ENCODE measurements at regions not wholly inside any gene's neighbourhood (a gene's known extent, or its start where the extent isn't known, plus 50 kb on each side); places are given as distances from the start of the nearest gene placed in this dataset.
A peak's percentile ranks its signal among the peaks of the same experiment; 100 is the strongest.

- no peak for DNase-seq
Measured at GRCh38 chr3:148583793-148584192, 113.9 kb upstream of the AGTR1 start.

- no peak for DNase-seq
Measured at GRCh38 chr3:148584438-148584837, 113.3 kb upstream of the AGTR1 start.

DNA sequence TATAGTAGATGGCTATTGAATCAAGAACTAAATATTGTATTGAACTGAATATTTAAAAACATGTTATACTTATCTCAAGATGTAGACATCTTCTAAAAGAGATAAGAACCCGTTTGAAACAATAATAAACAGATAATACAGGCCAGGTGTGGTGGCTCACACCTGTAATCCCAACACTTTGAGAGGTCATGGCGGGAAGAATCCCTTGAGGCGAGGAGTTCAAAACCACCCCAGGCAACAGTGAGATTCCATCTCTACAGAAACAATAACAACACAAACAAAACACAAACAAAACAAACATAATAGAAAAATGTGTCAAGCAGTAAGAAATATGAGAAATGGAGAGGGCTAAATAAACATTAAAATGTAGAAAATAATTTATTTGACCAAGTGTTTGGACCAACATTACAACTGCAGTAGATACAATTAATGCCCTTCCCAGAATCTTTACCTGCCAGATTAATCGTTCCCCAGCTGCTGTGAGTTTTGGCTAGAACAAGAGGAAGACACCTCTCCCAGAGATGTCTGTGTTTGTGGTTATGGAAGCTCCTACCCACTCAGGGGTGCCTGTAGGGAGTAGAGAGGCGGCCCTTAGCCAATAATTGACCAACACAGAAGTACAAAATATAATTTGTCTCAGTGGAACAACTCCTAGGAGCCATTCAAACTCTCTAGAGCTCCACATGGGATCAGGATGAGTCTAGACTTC lies 111.9 kb upstream of the AGTR1 start:
- no peak for DNase-seq

GRCh38 chr3:148588291-148588690 lies 109.4 kb upstream of the AGTR1 start:
- no peak for DNase-seq

DNA sequence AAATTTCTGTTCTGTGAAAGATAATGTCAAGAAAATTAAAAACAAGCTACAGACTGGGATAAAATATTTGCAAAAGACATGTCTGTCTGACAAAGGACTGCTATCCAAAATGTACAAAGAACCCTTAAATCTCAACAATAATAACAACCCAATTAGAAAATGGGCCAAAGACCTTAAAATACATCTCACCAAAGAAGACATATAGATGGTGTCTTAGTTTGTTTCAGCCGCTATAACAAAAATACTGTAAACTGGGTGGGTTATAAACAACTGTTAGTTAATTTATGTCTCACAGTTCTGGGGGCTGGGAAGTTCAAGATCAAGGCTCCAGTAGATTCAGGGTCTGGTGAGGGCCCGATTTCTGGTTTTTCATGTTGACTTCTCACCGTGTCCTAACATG lies 106.2 kb upstream of the AGTR1 start:
- DNase-seq = no peak

DNA sequence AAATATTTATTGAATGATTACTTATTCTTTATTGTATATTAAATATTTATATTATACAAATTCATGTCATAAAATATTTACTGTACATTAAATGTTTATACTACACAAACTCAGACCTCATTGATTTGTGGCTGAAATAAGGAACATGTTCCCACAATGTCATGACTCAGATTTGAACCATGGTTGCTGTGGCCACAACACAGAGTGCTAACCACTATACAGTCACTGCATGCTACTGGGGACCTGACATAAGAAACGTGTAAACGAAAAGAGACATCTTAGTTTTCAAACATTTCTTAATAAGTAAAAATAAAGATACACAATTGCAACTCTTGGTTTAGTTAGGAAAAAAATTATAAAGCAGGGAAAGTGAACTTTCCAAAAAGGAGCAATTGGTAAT lies 99.1 kb upstream of the AGTR1 start:
- DNase-seq = no peak

- no peak for DNase-seq
Measured at GRCh38 chr3:148599481-148599880, 98.2 kb upstream of the AGTR1 start.

DNA sequence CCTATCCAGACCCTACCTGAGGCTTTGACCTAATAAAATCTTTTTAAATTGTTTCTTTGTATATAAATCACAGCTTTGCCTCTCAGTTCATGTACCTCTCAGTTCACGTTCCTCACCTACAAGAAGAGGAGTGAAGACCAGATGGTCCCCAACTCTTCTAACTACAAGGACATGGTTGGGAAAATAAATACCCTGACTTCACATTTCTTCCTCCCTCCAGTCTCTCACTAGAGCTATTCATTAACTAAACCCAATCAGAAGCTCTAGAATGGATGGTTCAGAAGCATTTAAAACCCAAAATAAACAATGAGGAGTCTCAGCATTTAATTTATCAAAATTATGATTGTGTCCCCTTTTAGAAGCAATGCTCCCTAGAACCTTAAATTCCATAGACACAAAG lies 97.3 kb upstream of the AGTR1 start:
- DNase-seq = no peak

DNA sequence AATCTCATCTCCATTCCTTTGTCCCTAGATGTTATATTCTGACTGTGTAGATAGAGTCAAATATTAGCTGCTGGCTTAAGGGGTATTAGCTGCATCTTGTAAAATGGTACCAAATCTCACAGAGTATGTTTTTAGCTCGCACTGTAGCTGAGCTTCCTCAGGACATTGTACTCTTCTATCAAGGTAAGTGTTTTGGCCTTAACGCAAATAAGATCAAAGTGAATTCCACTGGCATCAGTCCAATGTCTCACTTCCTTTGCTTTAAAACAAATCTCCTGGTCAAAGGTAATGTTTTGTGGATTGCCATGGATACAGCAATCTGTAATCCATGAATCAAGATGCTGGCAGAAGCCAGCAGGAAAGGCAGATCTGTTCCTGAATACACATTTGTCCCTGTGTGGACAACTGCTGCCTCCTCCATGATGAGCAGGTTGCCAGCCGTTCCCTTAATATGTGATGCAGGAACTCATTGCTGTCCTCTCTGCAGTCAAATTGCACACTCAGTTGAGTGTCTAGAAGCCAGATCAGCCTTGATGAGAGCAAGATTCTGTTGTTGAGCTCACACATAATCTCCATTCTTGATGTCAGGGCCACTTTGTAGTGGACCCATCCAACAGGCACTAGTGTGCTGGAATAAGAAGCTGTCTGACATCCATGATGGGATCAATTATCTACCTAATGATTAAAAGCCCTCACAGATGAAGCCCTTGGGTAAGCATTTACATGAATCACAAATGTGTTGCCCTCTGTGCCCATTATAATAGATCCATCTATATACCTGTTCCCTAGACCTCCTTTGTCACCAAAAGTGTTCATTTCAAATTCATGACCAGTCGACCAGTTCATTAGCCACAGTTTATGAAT lies 96.6 kb upstream of the AGTR1 start:
- peak; percentile 68 for DNase-seq

DNA sequence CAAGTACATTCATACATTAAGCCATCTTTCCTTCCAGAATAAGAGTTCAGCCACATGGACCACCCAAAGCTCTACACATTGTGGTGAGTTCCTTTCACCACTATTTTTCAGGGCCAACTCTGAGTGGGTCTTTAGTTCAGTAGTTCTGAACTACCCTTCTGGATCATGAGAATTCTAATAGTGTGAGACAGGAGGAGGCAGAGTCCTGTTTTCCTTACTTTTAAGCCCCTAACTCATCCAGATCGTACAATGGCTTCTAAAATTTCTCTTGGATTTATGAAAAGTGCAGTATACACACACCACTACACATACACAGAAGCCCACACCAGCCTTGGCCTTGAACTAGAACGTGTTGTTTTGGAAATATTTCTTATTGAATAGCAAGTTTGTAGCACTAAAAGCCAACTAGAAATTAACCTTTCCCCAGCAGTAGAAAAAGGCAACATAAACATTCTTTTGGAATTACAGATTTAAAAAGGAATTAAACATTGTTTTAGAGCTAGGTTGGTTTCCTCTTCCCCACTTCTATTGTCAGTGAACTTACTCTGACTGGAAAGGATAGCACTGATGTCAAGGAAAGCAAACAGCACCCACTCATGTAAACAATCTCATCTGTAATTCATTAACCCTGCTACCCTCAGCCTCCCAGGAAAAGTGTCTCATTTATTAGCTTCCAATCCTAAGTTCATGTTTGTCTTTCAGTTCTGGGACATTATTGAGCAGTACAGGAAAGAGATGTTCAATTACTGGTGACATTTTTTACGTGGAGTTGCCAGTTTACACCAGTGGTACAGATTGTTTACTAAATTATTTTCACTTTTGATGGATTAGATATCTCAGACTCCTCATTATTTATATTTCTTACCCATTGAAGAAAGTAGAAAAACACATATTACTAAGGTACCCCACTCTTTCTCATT lies 95.7 kb upstream of the AGTR1 start:
- DNase-seq = peak; percentile 24

DNA sequence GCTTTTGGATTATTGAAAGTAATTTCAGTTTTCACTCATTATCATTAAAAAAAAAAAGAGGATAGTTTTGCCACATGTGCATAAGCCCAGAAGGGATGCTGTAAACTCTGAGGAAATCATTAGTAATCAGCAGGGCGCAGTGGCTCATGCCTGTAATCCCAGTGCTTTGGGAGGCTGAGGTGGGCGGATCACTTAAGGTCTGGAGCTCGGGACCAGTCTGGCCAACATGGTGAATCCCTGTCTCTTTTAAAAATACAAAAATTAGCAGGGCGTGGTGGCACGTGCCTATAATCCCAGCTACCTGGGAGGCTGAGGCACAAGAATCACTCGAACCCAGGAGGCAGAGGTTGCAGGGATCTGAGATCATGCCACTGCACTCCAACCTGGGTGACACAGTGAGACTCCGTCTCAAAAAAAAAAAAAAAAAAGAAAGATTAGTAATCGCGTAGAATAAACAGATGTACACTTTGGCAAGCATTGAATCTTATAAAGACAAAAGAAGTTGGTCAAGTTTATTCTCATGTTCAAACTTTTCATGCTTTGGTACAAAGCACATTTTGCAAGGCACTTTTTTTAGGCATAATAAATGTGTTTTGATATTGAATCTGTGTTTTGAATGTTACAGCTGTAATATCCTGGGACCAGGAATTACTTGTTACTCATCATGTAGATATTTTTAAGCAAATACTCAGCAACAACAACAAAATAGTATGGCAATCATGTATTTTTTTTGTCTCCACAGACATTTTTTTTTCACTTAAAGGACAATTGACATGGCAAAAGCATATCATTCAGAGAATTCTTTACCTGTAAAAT lies 93.2 kb upstream of the AGTR1 start:
- no peak for DNase-seq

- no peak for DNase-seq
Measured at GRCh38 chr3:148605521-148605920, 92.2 kb upstream of the AGTR1 start.

DNA sequence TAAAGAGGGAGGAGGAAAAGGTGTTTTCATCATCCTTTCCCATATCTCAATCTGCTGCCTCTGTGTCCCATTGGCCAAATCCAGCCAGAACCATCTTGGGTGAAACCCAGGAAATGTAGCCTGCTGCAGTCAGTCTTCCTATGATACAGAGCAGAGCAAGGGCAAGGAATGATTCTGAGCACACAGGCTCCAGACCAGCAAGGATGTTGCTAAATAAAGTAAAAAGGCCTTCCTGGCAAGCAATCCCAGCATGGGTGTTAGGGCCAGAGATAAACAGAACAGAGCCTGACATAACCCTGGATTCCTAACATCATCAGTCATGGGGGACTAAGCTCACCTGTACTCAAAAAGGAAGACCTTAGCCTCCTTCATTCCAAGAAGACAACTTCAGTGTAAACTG lies 90.7 kb upstream of the AGTR1 start:
- no peak for DNase-seq

GRCh38 chr3:148607491-148607890 lies 90.2 kb upstream of the AGTR1 start:
- no peak for DNase-seq

- no peak for DNase-seq
Measured at GRCh38 chr3:148612278-148612677, 85.4 kb upstream of the AGTR1 start.

GRCh38 chr3:148615382-148615781 lies 82.3 kb upstream of the AGTR1 start:
- no peak for DNase-seq

- DNase-seq = peak; percentile 69
Measured at GRCh38 chr3:148625095-148625736, 72.5 kb upstream of the AGTR1 start.

DNA sequence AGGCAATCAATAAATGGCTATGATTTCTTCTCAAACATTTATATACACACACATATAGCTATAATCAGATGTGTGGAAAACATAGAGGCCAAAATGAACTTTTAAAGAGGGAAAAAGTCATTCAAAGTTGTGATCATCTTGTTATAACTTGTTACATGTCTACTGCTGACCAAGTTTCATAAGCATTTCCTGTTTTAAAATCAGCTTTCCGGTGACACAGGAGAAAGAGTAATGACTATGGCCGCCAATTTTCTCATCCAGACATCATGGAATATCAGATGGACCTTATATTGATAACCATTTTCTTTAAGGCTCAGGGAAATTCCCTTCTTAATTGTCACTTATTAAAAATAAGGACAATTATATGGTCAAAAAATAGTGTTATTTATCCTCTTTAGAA lies 71.7 kb upstream of the AGTR1 start:
- no peak for DNase-seq

- no peak for DNase-seq
Measured at GRCh38 chr3:148629006-148629405, 68.7 kb upstream of the AGTR1 start.

GRCh38 chr3:148631124-148631903 lies 66.4 kb upstream of the AGTR1 start:
- no peak for DNase-seq
